ENCODE measurements at regions not wholly inside any gene's neighbourhood (a gene's known extent, or its start where the extent isn't known, plus 50 kb on each side); places are given as distances from the start of the nearest gene placed in this dataset.

- H4K12ac ChIP-seq (ENCODE audit: low read depth, low read length), result no peak overlapping the region
- WGBS (ENCODE audit: extremely low coverage, insufficient coverage, insufficient read length), result no CpG with 5 or more reads among the region's 2 CpGs
Observed at GRCh38 chr4:45043911-45044310, 317.6 kb upstream of the GNPDA2 start.

GRCh38 chr4:45036677-45037076 is 310.3 kb upstream of the GNPDA2 start:
- H3K4ac ChIP-seq (ENCODE audit: low read depth, low read length), result no peak overlapping the region
- no peaks in the 10 kb centered on the region for H3K4me1 ChIP-seq (ENCODE audit: control insufficient read depth in 1 of 2, insufficient read depth in 2 of 2, low read length in 2 of 2)
- no peak overlapping the region for H4K8ac ChIP-seq (ENCODE audit: low read depth, low read length)
- no peak for DNase-seq
- no peaks in the 10 kb centered on the region for H3K27me3 ChIP-seq (ENCODE audit: insufficient read depth, low read length)
- H2BK12ac ChIP-seq (ENCODE audit: low read length), result no peak overlapping the region
- H3K4me3 ChIP-seq (ENCODE audit: low read depth, low read length), result no peak overlapping the region
- H3K79me2 ChIP-seq (ENCODE audit: control insufficient read depth, insufficient read depth, low read length, poor library complexity), result no peaks in the 10 kb centered on the region
- no peak overlapping the region for H2BK5ac ChIP-seq (ENCODE audit: low read depth, low read length, poor library complexity)
- H3K23ac ChIP-seq (ENCODE audit: low read length), result no peak overlapping the region
- no peak overlapping the region for H3K4me2 ChIP-seq (ENCODE audit: low read length)
- H4K91ac ChIP-seq (ENCODE audit: low read depth, low read length), result no peak overlapping the region
- no peak overlapping the region for H4K12ac ChIP-seq (ENCODE audit: low read depth, low read length)
- H3K36me3 ChIP-seq (ENCODE audit: control insufficient read depth in 1 of 2, insufficient read depth in 2 of 2, low read length in 2 of 2), result no peaks in the 10 kb centered on the region
- H3K18ac ChIP-seq (ENCODE audit: low read length), result no peak overlapping the region
- no peak overlapping the region for H2AK5ac ChIP-seq (ENCODE audit: low read length)
- H3K9me3 ChIP-seq (ENCODE audit: insufficient read depth, low read depth, low read length), result no peaks in the 10 kb centered on the region
- no peaks in the 10 kb centered on the region for H3K79me1 ChIP-seq (ENCODE audit: low read length)
- no peak overlapping the region for H2AFZ ChIP-seq (ENCODE audit: insufficient read depth, low read length, poor library complexity)
- no peak overlapping the region for H2BK120ac ChIP-seq (ENCODE audit: insufficient read depth, low read length, poor library complexity)
- no CpG with 5 or more reads among the region's 2 CpGs for WGBS (ENCODE audit: extremely low coverage, insufficient coverage, insufficient read length)
- no peak overlapping the region for H3K27ac ChIP-seq (ENCODE audit: low read depth, low read length)
- H3K9ac ChIP-seq (ENCODE audit: low read length), result no peak overlapping the region
- H3K14ac ChIP-seq (ENCODE audit: low read length), result no peak overlapping the region

More at GRCh38 chr4:45043911-45044310, 317.6 kb upstream of the GNPDA2 start:
- Histone ChIP-seq H2BK120ac (ENCODE audit: insufficient read depth, low read length, poor library complexity) (no peak overlapping the region), H3K79me1 (ENCODE audit: low read length) (no peaks in the 10 kb centered on the region), H3K4me3 (ENCODE audit: low read depth, low read length) (no peak overlapping the region), H4K91ac (ENCODE audit: low read depth, low read length) (no peak overlapping the region), H2AK5ac (ENCODE audit: low read length) (no peak overlapping the region), H3K36me3 (ENCODE audit: control insufficient read depth in 1 of 2, insufficient read depth in 2 of 2, low read length in 2 of 2) (no peaks in the 10 kb centered on the region), H3K23ac (ENCODE audit: low read length) (no peak overlapping the region), H4K8ac (ENCODE audit: low read depth, low read length) (no peak overlapping the region), H2AFZ (ENCODE audit: insufficient read depth, low read length, poor library complexity) (no peak overlapping the region), H3K14ac (ENCODE audit: low read length) (no peak overlapping the region), H3K4ac (ENCODE audit: low read depth, low read length) (no peak overlapping the region), H3K18ac (ENCODE audit: low read length) (no peak overlapping the region), H2BK5ac (ENCODE audit: low read depth, low read length, poor library complexity) (no peak overlapping the region), H3K79me2 (ENCODE audit: control insufficient read depth, insufficient read depth, low read length, poor library complexity) (no peaks in the 10 kb centered on the region), H3K27me3 (ENCODE audit: insufficient read depth, low read length) (no peaks in the 10 kb centered on the region), H3K27ac (ENCODE audit: low read depth, low read length) (no peak overlapping the region), H3K4me1 (ENCODE audit: control insufficient read depth in 1 of 2, insufficient read depth in 2 of 2, low read length in 2 of 2) (peaks cover 0 to 2% of the 10 kb centered on the region in 2 experiments), H3K9me3 (ENCODE audit: insufficient read depth, low read depth, low read length) (no peaks in the 10 kb centered on the region), H2BK12ac (ENCODE audit: low read length) (no peak overlapping the region), H3K9ac (ENCODE audit: low read length) (no peak overlapping the region), H3K4me2 (ENCODE audit: low read length) (no peak overlapping the region)
- no peak for DNase-seq

DNA sequence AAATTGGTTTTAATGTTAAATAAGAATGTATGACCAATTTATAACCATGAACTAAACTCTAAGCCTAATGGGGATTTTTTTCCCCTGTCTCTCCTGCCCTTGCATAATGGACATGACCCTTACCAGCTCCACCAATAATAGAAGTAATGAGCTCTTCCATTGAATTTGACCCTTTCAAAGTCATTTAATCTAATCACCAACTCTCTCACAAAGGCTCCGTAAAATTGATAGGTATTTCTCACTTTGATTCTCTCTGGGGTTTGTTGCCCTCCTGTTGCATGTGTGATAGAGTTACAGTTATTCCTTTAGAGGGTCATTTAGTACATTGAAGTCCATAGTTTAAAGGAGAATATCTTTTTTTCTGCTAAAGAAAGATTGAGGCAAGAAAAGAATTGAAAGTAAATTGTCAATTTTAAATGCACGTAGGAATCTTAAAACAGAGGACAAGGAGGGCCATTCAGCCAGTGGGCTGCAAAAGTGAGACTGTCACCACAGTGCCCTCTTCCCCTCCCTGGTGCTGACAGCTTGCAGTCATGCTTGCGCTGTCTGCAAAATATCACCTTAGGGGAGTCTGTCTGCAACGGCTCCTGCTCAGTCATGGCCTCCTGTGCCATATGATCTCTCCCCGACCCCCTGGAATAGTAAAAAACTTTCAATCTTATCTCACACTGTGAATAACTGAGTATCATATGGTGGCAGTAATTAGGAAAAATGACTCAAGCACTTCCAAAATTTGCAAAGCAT is 307.5 kb upstream of the GNPDA2 start:
- H4K8ac ChIP-seq (ENCODE audit: low read depth, low read length), result no peak overlapping the region
- H3K18ac ChIP-seq (ENCODE audit: low read length), result no peak overlapping the region
- H2BK12ac ChIP-seq (ENCODE audit: low read length), result no peak overlapping the region
- H2AK5ac ChIP-seq (ENCODE audit: low read length), result no peak overlapping the region
- H3K4me3 ChIP-seq (ENCODE audit: low read depth, low read length), result no peak overlapping the region
- no peak overlapping the region for H4K12ac ChIP-seq (ENCODE audit: low read depth, low read length)
- no peaks in the 10 kb centered on the region for H3K9me3 ChIP-seq (ENCODE audit: insufficient read depth, low read depth, low read length)
- H2BK5ac ChIP-seq (ENCODE audit: low read depth, low read length, poor library complexity), result no peak overlapping the region
- H3K27me3 ChIP-seq (ENCODE audit: insufficient read depth, low read length), result no peaks in the 10 kb centered on the region
- H3K36me3 ChIP-seq (ENCODE audit: control insufficient read depth in 1 of 2, insufficient read depth in 2 of 2, low read length in 2 of 2), result no peaks in the 10 kb centered on the region
- H4K91ac ChIP-seq (ENCODE audit: low read depth, low read length), result no peak overlapping the region
- no CpG with 5 or more reads among the region's 5 CpGs for WGBS (ENCODE audit: extremely low coverage, insufficient coverage, insufficient read length)
- H3K4me1 ChIP-seq (ENCODE audit: control insufficient read depth in 1 of 2, insufficient read depth in 2 of 2, low read length in 2 of 2), result no peaks in the 10 kb centered on the region
- no peak overlapping the region for H3K27ac ChIP-seq (ENCODE audit: low read depth, low read length)
- no peaks in the 10 kb centered on the region for H3K79me2 ChIP-seq (ENCODE audit: control insufficient read depth, insufficient read depth, low read length, poor library complexity)
- no peak overlapping the region for H2BK120ac ChIP-seq (ENCODE audit: insufficient read depth, low read length, poor library complexity)
- no peak for DNase-seq
- no peak overlapping the region for H3K4ac ChIP-seq (ENCODE audit: low read depth, low read length)
- no peak overlapping the region for H3K4me2 ChIP-seq (ENCODE audit: low read length)
- H3K9ac ChIP-seq (ENCODE audit: low read length), result no peak overlapping the region
- peaks cover 3% of the 10 kb centered on the region for H3K79me1 ChIP-seq (ENCODE audit: low read length)
- H3K14ac ChIP-seq (ENCODE audit: low read length), result no peak overlapping the region
- H2AFZ ChIP-seq (ENCODE audit: insufficient read depth, low read length, poor library complexity), result no peak overlapping the region
- H3K23ac ChIP-seq (ENCODE audit: low read length), result no peak overlapping the region

DNA sequence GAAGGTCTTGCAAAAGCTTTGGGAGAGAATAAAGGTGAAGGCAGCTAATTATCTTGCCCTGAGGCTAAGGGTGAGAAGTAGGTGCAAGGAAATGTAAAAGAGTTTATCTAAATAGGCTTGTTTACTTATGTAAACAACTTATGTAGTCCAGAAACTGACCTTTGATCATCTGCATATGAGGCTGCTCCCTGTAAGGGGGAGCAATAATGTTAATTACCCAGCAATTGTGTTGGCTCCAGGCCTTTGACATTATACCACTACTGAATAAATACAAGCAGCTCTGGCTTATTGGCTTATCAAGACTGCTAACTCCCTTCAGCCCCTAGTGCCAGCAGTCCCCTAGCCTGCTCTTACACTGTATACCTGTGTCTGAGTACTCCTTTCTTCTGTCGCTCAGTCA is 303.7 kb upstream of the GNPDA2 start:
- Histone ChIP-seq H3K4me1 (ENCODE audit: control insufficient read depth in 1 of 2, insufficient read depth in 2 of 2, low read length in 2 of 2) (no peaks in the 10 kb centered on the region), H3K4me3 (ENCODE audit: low read depth, low read length) (no peak overlapping the region), H2BK120ac (ENCODE audit: insufficient read depth, low read length, poor library complexity) (no peak overlapping the region), H3K9ac (ENCODE audit: low read length) (no peak overlapping the region), H3K27ac (ENCODE audit: low read depth, low read length) (no peak overlapping the region), H3K36me3 (ENCODE audit: control insufficient read depth in 1 of 2, insufficient read depth in 2 of 2, low read length in 2 of 2) (no peaks in the 10 kb centered on the region), H3K23ac (ENCODE audit: low read length) (no peak overlapping the region), H3K79me2 (ENCODE audit: control insufficient read depth, insufficient read depth, low read length, poor library complexity) (no peaks in the 10 kb centered on the region), H4K12ac (ENCODE audit: low read depth, low read length) (no peak overlapping the region), H4K91ac (ENCODE audit: low read depth, low read length) (peak overlapping the region; percentile 47), H3K14ac (ENCODE audit: low read length) (no peak overlapping the region), H3K4me2 (ENCODE audit: low read length) (no peak overlapping the region), H3K27me3 (ENCODE audit: insufficient read depth, low read length) (no peaks in the 10 kb centered on the region), H4K8ac (ENCODE audit: low read depth, low read length) (no peak overlapping the region), H3K9me3 (ENCODE audit: insufficient read depth, low read depth, low read length) (no peaks in the 10 kb centered on the region), H3K4ac (ENCODE audit: low read depth, low read length) (no peak overlapping the region), H3K18ac (ENCODE audit: low read length) (no peak overlapping the region), H3K79me1 (ENCODE audit: low read length) (peaks cover 3% of the 10 kb centered on the region), H2AK5ac (ENCODE audit: low read length) (no peak overlapping the region), H2BK5ac (ENCODE audit: low read depth, low read length, poor library complexity) (no peak overlapping the region), H2BK12ac (ENCODE audit: low read length) (no peak overlapping the region), H2AFZ (ENCODE audit: insufficient read depth, low read length, poor library complexity) (no peak overlapping the region)
- no CpG with 5 or more reads among the region's 1 CpG for WGBS (ENCODE audit: extremely low coverage, insufficient coverage, insufficient read length)
- no peak for DNase-seq

All from trophoblast cell (in vitro differentiated cells and primary cell).